Kidney (tissue), 13 donors: ENCODE measurements at regions not wholly inside any gene's neighbourhood (a gene's known extent, or its start where the extent isn't known, plus 50 kb on each side); places are given as distances from the start of the nearest gene placed in this dataset.

Experiments used
- DNase-seq, 5 donors: peaks; one replicate each; pipeline ENCODE4 v3.0.0-alpha.2; 2013 to 2020
- FAIRE-seq: peaks from 2 replicates; lab custom pipeline; 2012; peaks lifted over from hg19 to GRCh38; lab: Jason Lieb, UNC
- H3K27ac ChIP-seq, 2 donors: one replicate each; pipeline ENCODE4 v1.7.0; 2013; ENCODE audit warnings: low read depth in 2 of 2, low read length in 2 of 2, inconsistent platforms in 1 of 2
- H3K27me3 ChIP-seq: one replicate; pipeline ENCODE4 v1.7.1; 2013; ENCODE audit warnings: low read length, inconsistent platforms; ENCODE audit not compliant: control insufficient read depth, insufficient read depth
- H3K36me3 ChIP-seq, 3 donors: one replicate each; pipeline versions ENCODE4 v1.7.0 to v1.7.1; 2013; ENCODE audit warnings: low read length in 3 of 3, control low read depth in 1 of 3, inconsistent platforms in 1 of 3; ENCODE audit not compliant: insufficient read depth in 3 of 3, control insufficient read depth in 2 of 3
- H3K4me1 ChIP-seq, 3 donors: one replicate each; pipeline versions ENCODE4 v1.7.0 to v1.7.1; 2013; ENCODE audit warnings: low read length in 3 of 3, inconsistent platforms in 1 of 3, low read depth in 1 of 3; ENCODE audit not compliant: control insufficient read depth in 2 of 3, insufficient read depth in 2 of 3
- H3K4me3 ChIP-seq, 3 donors: one replicate each; pipeline versions ENCODE4 v1.7.0 to v1.8.1; 2013; ENCODE audit warnings: low read length in 3 of 3, control low read depth in 1 of 3, inconsistent platforms in 1 of 3
- H3K9ac ChIP-seq, 3 donors: one replicate each; pipeline versions ENCODE4 v1.7.0 to v1.7.1; 2013; ENCODE audit warnings: low read length in 3 of 3, control low read depth in 1 of 3, inconsistent platforms in 1 of 3
- H3K9me3 ChIP-seq, 3 donors: one replicate each; pipeline versions ENCODE4 v1.7.0 to v1.7.1; 2013; ENCODE audit warnings: low read length in 3 of 3, control low read depth in 1 of 3, inconsistent platforms in 1 of 3; ENCODE audit not compliant: control insufficient read depth in 2 of 3, insufficient read depth in 1 of 3
- intact Hi-C: fragments of 100-400 bp; cut with DNase I; formaldehyde crosslinking; loops from one replicate; pipeline ENCODE4 v1.11.1; 2022
- TF ChIP-seq, protein P1 (sequence below): IDR thresholded peaks from 3 replicates; pipeline ENCODE4 v1.5.1; 2012; ENCODE audit warnings: mild to moderate bottlenecking, moderate library complexity, borderline replicate concordance; ENCODE audit not compliant: insufficient read depth; ENCODE audit errors: extremely low read depth
- donor health status: control.
- donor health status: control.
- donor health status: control.
- donor health status: control.
- donor health status: control.
- donor health status: DM: yes; HTN: yes; CAD: no.
- donor health status: Normal renal cell carcinoma (clear cell type).

DNA sequence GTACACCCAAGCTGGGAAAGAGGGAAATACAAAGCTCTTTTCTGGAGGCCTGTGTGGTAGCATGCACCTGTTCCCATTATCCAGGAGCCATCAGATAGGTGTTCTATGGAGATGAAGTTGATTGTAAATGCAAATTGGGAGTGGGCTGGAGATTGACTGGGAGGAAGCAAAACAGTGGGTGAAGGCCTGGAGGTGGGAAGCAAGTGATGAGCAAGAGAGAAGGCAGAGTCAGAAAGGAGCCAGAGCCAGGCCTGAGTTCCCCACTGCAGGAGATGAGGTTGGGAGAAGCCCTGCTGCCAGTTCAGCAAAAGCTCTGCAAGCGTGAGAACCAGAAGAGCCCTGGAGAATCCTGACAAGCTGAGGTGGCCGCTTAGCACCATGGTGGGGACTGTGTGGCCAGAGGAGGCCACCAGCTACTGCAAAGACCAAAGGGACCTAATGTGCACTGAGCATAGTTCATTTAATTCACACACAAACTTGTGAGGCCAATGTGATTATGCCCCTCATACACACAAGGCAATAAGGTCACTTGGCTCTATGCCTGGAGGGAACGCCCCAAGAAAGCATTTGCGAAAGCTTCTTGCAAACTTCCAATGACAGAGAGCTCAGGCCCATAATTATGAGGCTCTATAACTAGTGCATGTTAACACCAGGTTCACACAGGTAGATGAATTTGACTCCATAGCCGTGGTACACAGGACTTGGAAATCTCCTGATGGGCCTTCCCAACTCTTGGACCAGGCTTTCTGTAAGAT lies 73.0 kb upstream of the GRIK3 start:
- FAIRE-seq: no peak
- TF ChIP-seq, protein P1, sequence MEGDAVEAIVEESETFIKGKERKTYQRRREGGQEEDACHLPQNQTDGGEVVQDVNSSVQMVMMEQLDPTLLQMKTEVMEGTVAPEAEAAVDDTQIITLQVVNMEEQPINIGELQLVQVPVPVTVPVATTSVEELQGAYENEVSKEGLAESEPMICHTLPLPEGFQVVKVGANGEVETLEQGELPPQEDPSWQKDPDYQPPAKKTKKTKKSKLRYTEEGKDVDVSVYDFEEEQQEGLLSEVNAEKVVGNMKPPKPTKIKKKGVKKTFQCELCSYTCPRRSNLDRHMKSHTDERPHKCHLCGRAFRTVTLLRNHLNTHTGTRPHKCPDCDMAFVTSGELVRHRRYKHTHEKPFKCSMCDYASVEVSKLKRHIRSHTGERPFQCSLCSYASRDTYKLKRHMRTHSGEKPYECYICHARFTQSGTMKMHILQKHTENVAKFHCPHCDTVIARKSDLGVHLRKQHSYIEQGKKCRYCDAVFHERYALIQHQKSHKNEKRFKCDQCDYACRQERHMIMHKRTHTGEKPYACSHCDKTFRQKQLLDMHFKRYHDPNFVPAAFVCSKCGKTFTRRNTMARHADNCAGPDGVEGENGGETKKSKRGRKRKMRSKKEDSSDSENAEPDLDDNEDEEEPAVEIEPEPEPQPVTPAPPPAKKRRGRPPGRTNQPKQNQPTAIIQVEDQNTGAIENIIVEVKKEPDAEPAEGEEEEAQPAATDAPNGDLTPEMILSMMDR: no peak
- H3K27ac ChIP-seq: no peak overlapping the region
- H3K27me3 ChIP-seq: no peaks in the 10 kb centered on the region
- intact Hi-C loops: no loop called here
- no peak for DNase-seq
- no peak overlapping the region for H3K9ac ChIP-seq
- H3K36me3 ChIP-seq: no peaks in the 10 kb centered on the region
- no peaks in the 10 kb centered on the region for H3K9me3 ChIP-seq
- no peaks in the 10 kb centered on the region for H3K4me1 ChIP-seq
- no peak overlapping the region for H3K4me3 ChIP-seq

DNA sequence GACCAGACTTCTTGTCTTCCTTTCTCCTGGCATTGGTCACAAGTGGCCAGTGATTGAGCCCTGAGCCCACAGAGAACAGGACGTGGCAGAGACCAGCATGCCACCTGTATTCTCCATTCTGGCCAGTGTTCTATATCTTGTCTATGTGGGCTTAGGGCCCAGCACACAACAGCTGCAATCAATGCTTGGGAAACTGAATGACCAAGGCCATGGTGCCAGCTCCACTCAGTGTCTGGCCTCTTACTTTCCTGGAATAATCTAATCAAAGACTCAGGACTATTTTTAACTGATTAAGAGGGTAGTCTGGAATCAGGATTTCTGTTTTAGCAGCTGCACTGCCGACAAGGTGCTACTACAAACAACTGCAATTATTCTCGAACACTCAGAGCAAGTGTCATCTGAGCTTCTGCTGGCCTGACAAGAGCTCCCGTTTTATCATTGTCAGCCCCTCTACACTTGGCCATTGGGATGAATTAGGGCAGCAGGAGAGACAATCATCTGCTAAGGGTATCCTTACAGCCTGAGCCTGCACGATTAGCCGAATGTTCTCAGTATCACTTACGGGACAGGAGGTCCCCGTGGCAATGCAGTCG lies 74.4 kb upstream of the GRIK3 start:
- Histone ChIP-seq H3K36me3 (no peaks in the 10 kb centered on the region), H3K9ac (no peak overlapping the region), H3K4me1 (no peaks in the 10 kb centered on the region), H3K4me3 (no peak overlapping the region), H3K27ac (no peak overlapping the region), H3K27me3 (no peaks in the 10 kb centered on the region), H3K9me3 (no peaks in the 10 kb centered on the region)
- TF ChIP-seq, protein P1: no peak
- DNase-seq: no peak
- intact Hi-C loops: no loop called here
- no peak for FAIRE-seq

DNA sequence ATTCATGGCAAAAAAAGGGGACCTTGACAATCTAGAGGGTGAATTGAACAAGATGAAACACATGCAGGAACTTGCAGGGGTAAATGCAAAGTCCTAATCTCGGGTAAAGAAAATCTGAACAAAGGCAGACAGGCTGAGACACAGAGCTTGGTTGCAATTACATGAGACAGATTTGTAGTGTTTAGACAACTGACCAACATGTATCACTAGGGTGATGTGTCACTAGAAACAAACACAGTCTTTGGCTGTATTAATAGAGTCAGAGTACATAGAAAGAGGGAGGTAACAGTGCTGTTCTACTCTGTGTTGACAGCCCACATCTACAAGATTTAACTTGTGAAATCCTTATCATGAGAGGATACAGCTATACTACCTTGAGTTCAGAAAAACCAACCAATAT lies 78.1 kb upstream of the GRIK3 start:
- DNase-seq (no peak), FAIRE-seq (no peak)
- TF ChIP-seq, protein P1: no peak
- Histone ChIP-seq H3K36me3 (no peaks in the 10 kb centered on the region), H3K4me3 (no peak overlapping the region), H3K27ac (no peak overlapping the region), H3K9ac (no peak overlapping the region), H3K4me1 (no peaks in the 10 kb centered on the region), H3K9me3 (no peaks in the 10 kb centered on the region), H3K27me3 (no peaks in the 10 kb centered on the region)
- intact Hi-C loops: no loop called here
